C1 segment of cervical spinal cord (tissue), 14 donors: ENCODE measurements at regions not wholly inside any gene's neighbourhood (a gene's known extent, or its start where the extent isn't known, plus 50 kb on each side); places are given as distances from the start of the nearest gene placed in this dataset.
A peak's percentile ranks its signal among the peaks of the same experiment; 100 is the strongest.
"Not testable (repeated sequence)": the region's sequence is repeated elsewhere in the genome, so short reads cannot be mapped to it uniquely, and the experiment has no call there.

Experiments used
- DNase-seq, 14 donors: peaks; one replicate each; lab custom pipeline; 2025; lab: John Stamatoyannopoulos, UW

GRCh38 chr13:52324831-52325230 lies 81.1 kb downstream of the THSD1 start:
- not testable (repeated sequence) for DNase-seq

GRCh38 chr13:52319876-52320275 lies 86.1 kb downstream of the THSD1 start:
- no peak for DNase-seq

GRCh38 chr13:52309833-52310232 lies 96.1 kb downstream of the THSD1 start:
- DNase-seq: not testable (repeated sequence)

- DNase-seq: not testable (repeated sequence)
These were observed 99.6 kb downstream of the THSD1 start for GRCh38 chr13:52306336-52306735.

- DNase-seq: not testable (repeated sequence)
These were observed 102.9 kb downstream of the THSD1 start for GRCh38 chr13:52303098-52303497.

- not testable (repeated sequence) for DNase-seq
These were observed 103.3 kb downstream of the THSD1 start for GRCh38 chr13:52302688-52303087.

- DNase-seq: not testable (repeated sequence)
These were observed 104.1 kb downstream of the THSD1 start for GRCh38 chr13:52301810-52302400.

GRCh38 chr13:52298079-52298661 lies 107.8 kb downstream of the THSD1 start:
- DNase-seq: not testable (repeated sequence)

GRCh38 chr13:52288891-52289290 lies 117.1 kb downstream of the THSD1 start:
- DNase-seq: not testable (repeated sequence)

GRCh38 chr13:52281387-52281786 lies 122.0 kb upstream of the NEK3 start:
- not testable (repeated sequence) for DNase-seq

- DNase-seq: not testable (repeated sequence)
These were observed 120.0 kb upstream of the NEK3 start for GRCh38 chr13:52279408-52279807.

- not testable (repeated sequence) for DNase-seq
These were observed 94.9 kb upstream of the NEK3 start for GRCh38 chr13:52254299-52254698.

GRCh38 chr13:52240752-52241151 lies 81.4 kb upstream of the NEK3 start:
- not testable (repeated sequence) for DNase-seq

GRCh38 chr13:52235900-52236595 lies 76.7 kb upstream of the NEK3 start:
- DNase-seq: peak in 6 of 14 donors; percentile 0 to 48 (median 13)

GRCh38 chr13:52234928-52235327 lies 75.5 kb upstream of the NEK3 start:
- not testable (repeated sequence) for DNase-seq

- not testable (repeated sequence) for DNase-seq
These were observed 63.7 kb upstream of the NEK3 start for GRCh38 chr13:52223063-52223462.

GRCh38 chr13:52213920-52214319 lies 54.5 kb upstream of the NEK3 start:
- not testable (repeated sequence) for DNase-seq

GRCh38 chr13:52212886-52213285 lies 53.5 kb upstream of the NEK3 start:
- not testable (repeated sequence) for DNase-seq

GRCh38 chr13:52211416-52211776 lies 52.0 kb upstream of the NEK3 start:
- DNase-seq: not testable (repeated sequence)

- not testable (repeated sequence) for DNase-seq
These were observed 51.4 kb upstream of the NEK3 start for GRCh38 chr13:52210564-52211415.
